ENCODE measurements at regions not wholly inside any gene's neighbourhood (a gene's known extent, or its start where the extent isn't known, plus 50 kb on each side); places are given as distances from the start of the nearest gene placed in this dataset.

DNA sequence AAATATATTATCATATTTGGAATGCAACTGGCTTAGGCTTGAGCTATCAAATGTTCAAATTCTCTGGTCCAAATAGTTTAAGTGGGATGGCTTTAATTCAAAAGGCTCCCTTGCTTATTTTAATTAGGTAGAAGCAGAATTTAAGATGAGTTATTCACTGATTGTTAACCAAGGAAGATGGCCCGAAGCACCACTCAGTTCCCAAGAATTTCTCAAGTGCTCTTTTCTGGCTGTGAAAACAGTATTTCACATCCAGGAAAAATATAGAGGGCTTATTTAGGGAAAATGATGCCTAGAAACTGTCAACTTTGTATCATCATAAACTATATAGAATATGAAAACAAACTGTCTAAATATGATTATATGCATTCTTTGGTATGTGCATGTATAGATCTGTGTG lies 246.5 kb upstream of the SFRP2 start:
- no peaks in the 10 kb centered on the region for H3K36me3 ChIP-seq (ENCODE audit: control insufficient read depth, insufficient read depth, low read length)
- peaks cover 9% of the 10 kb centered on the region for H3K9me3 ChIP-seq (ENCODE audit: control insufficient read depth, low read length)
- H3K9ac ChIP-seq (ENCODE audit: extremely low read depth, low read length, poor library complexity, severe bottlenecking), result no peak overlapping the region
- DNase-seq, result no peak
- Mint-ChIP-seq H3K9me3 (peaks cover 8% of the 10 kb centered on the region), H3K36me3 (ENCODE audit: low read depth) (peaks cover 3% of the 10 kb centered on the region), H3K27me3 (ENCODE audit: insufficient read depth) (no peaks in the 10 kb centered on the region), H3K4me1 (peaks cover 7% of the 10 kb centered on the region), H3K27ac (no peak overlapping the region), H3K4me3 (no peak overlapping the region)
- H3K4me3 ChIP-seq (ENCODE audit: low read length), result no peak overlapping the region
- no peak overlapping the region for H3K27ac ChIP-seq (ENCODE audit: low read depth, low read length)
- WGBS, 2 experiments (ENCODE audit: insufficient coverage in 1 of 2, insufficient read length in 1 of 2), result 100% methylated on average over 1 of the region's 1 CpG; no CpG with 5 or more reads in 1 of the 2 experiments
- H3K27me3 ChIP-seq (ENCODE audit: control insufficient read depth, insufficient read depth, low read length, poor library complexity, severe bottlenecking), result no peaks in the 10 kb centered on the region
- TF ChIP-seq, protein P1, sequence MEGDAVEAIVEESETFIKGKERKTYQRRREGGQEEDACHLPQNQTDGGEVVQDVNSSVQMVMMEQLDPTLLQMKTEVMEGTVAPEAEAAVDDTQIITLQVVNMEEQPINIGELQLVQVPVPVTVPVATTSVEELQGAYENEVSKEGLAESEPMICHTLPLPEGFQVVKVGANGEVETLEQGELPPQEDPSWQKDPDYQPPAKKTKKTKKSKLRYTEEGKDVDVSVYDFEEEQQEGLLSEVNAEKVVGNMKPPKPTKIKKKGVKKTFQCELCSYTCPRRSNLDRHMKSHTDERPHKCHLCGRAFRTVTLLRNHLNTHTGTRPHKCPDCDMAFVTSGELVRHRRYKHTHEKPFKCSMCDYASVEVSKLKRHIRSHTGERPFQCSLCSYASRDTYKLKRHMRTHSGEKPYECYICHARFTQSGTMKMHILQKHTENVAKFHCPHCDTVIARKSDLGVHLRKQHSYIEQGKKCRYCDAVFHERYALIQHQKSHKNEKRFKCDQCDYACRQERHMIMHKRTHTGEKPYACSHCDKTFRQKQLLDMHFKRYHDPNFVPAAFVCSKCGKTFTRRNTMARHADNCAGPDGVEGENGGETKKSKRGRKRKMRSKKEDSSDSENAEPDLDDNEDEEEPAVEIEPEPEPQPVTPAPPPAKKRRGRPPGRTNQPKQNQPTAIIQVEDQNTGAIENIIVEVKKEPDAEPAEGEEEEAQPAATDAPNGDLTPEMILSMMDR (conservative IDR thresholded peaks at IDR 0.05), result no peak
- H3K4me1 ChIP-seq (ENCODE audit: control insufficient read depth, insufficient read depth, low read length), result no peaks in the 10 kb centered on the region

DNA sequence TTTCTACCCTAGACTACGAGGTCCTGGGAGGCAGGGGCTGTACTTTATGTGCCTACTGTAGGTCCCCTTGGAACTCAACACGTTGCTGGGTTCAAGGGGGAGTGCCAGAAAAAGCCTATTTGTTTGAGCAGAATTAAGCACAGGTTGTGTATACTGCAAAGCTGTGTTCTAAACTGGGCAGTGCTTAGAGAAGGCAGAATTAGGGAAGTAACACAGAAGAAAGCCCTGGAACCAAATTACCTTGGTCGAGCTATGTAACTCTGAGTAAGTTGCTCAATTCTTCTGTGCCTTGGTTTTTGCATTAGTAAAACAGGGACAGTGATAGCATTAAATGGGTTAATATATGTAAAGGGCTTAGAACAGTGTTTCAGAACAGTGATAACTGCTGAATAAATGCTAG lies 245.0 kb upstream of the SFRP2 start:
- H3K27me3 Mint-ChIP-seq (ENCODE audit: insufficient read depth), result no peaks in the 10 kb centered on the region
- Histone ChIP-seq H3K9me3 (ENCODE audit: control insufficient read depth, low read length) (peaks cover 9% of the 10 kb centered on the region), H3K27me3 (ENCODE audit: control insufficient read depth, insufficient read depth, low read length, poor library complexity, severe bottlenecking) (no peaks in the 10 kb centered on the region), H3K4me3 (ENCODE audit: low read length) (no peak overlapping the region), H3K27ac (ENCODE audit: low read depth, low read length) (no peak overlapping the region), H3K9ac (ENCODE audit: extremely low read depth, low read length, poor library complexity, severe bottlenecking) (no peak overlapping the region), H3K4me1 (ENCODE audit: control insufficient read depth, insufficient read depth, low read length) (peaks cover 4% of the 10 kb centered on the region), H3K36me3 (ENCODE audit: control insufficient read depth, insufficient read depth, low read length) (no peaks in the 10 kb centered on the region)
- TF ChIP-seq, protein P1 (conservative IDR thresholded peaks at IDR 0.05), result no peak
- DNase-seq, result no peak
- H3K4me3 Mint-ChIP-seq, result no peak overlapping the region
- H3K27ac Mint-ChIP-seq, result no peak overlapping the region
- WGBS, 2 experiments (ENCODE audit: insufficient coverage in 1 of 2, insufficient read length in 1 of 2), result 84 to 88% methylated on average over 3 of the region's 3 CpGs
- peaks cover 18% of the 10 kb centered on the region for H3K4me1 Mint-ChIP-seq
- peaks cover 3% of the 10 kb centered on the region for H3K36me3 Mint-ChIP-seq (ENCODE audit: low read depth)
- H3K9me3 Mint-ChIP-seq, result peaks cover 8% of the 10 kb centered on the region

DNA sequence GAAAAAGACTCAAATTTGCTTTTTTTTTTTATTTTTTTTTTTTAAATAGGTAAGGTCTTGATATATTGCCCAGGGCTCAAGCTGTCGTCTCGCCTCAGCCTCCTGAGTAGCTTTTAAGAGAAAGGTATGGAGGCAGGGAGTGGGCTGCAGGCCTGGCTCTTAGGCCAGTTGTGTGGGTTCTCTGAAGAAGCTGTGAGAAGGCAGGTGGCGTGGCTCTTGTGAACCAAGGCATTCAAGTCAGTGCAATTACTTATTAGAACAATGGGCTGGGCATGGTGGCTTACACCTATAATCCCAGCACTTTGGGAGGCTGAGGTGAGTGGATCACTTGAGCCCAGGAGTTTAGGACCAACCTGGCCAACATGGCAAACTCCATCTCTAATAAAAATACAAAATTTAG lies 244.0 kb upstream of the SFRP2 start:
- Mint-ChIP-seq H3K27me3 (ENCODE audit: insufficient read depth) (no peaks in the 10 kb centered on the region), H3K36me3 (ENCODE audit: low read depth) (peaks cover 3% of the 10 kb centered on the region), H3K9me3 (peaks cover 8% of the 10 kb centered on the region), H3K27ac (no peak overlapping the region), H3K4me1 (peaks cover 18% of the 10 kb centered on the region), H3K4me3 (no peak overlapping the region)
- WGBS, 2 experiments (ENCODE audit: insufficient coverage in 1 of 2, insufficient read length in 1 of 2), result 89 to 90% methylated on average over 1 to 3 of the region's 3 CpGs
- H3K4me3 ChIP-seq (ENCODE audit: low read length), result no peak overlapping the region
- no peak overlapping the region for H3K27ac ChIP-seq (ENCODE audit: low read depth, low read length)
- peaks cover 9% of the 10 kb centered on the region for H3K9me3 ChIP-seq (ENCODE audit: control insufficient read depth, low read length)
- H3K9ac ChIP-seq (ENCODE audit: extremely low read depth, low read length, poor library complexity, severe bottlenecking), result no peak overlapping the region
- H3K4me1 ChIP-seq (ENCODE audit: control insufficient read depth, insufficient read depth, low read length), result peaks cover 4% of the 10 kb centered on the region
- TF ChIP-seq, protein P1 (conservative IDR thresholded peaks at IDR 0.05), result no peak
- no peaks in the 10 kb centered on the region for H3K27me3 ChIP-seq (ENCODE audit: control insufficient read depth, insufficient read depth, low read length, poor library complexity, severe bottlenecking)
- no peak for DNase-seq
- H3K36me3 ChIP-seq (ENCODE audit: control insufficient read depth, insufficient read depth, low read length), result no peaks in the 10 kb centered on the region
